Upper lobe of left lung (tissue), 6 donors: ENCODE measurements at regions not wholly inside any gene's neighbourhood (a gene's known extent, or its start where the extent isn't known, plus 50 kb on each side); places are given as distances from the start of the nearest gene placed in this dataset.

Source experiments
- ATAC-seq, 2 donors: fragments of 200-7000 bp; cut with Tn5 transposase; one replicate each; pipeline ENCODE4 v1.9.1; 2022; ENCODE audit warnings: mild to moderate bottlenecking in 2 of 2, moderate library complexity in 2 of 2; ENCODE audit not compliant: low FRiP score in 2 of 2
- DNase-seq, 2 donors: peaks; one replicate each; pipeline ENCODE4 v3.0.0-alpha.2; 2019 to 2020
- H3K27ac ChIP-seq, 4 donors: fragments of 200-600 bp; sonication (generic); one replicate each; pipeline ENCODE4 v1.5.1; 2016 to 2019
- H3K27me3 ChIP-seq, 4 donors: fragments of 200-600 bp; sonication (generic); one replicate each; pipeline ENCODE4 v1.5.1; 2017 to 2019
- H3K36me3 ChIP-seq, 4 donors: fragments of 200-600 bp; sonication (generic); one replicate each; pipeline ENCODE4 v1.5.1; 2016 to 2019
- H3K4me1 ChIP-seq, 4 donors: fragments of 200-600 bp; sonication (generic); one replicate each; pipeline ENCODE4 v1.5.1; 2018 to 2019
- H3K4me3 ChIP-seq, 4 donors: fragments of 200-600 bp; sonication (generic); one replicate each; pipeline ENCODE4 v1.5.1; 2017 to 2019; ENCODE audit warnings: mild to moderate bottlenecking in 2 of 4, moderate library complexity in 1 of 4
- H3K9me3 ChIP-seq, 4 donors: fragments of 200-600 bp; sonication (generic); one replicate each; pipeline ENCODE4 v1.5.1; 2018 to 2019
- CTCF ChIP-seq, 6 experiments: fragments of 450-650 bp in 4 of 6; fragments of 200-600 bp in 2 of 6; sonication (generic) in 2 of 6; IDR thresholded peaks; one replicate each; pipeline ENCODE4 v1.5.1; 2016 to 2019; ENCODE audit warnings: antibody characterized with exemption in 6 of 6
- EP300 ChIP-seq, 4 donors: sonication (generic); formaldehyde crosslinking; IDR thresholded peaks; one replicate each; pipeline ENCODE4 v1.5.1; 2017; ENCODE audit warnings: antibody characterized with exemption in 4 of 4, control low read depth in 2 of 4
- POLR2A ChIP-seq, 4 donors: fragments of 450-650 bp; IDR thresholded peaks; one replicate each; pipeline ENCODE4 v1.5.1; 2016 to 2017; ENCODE audit warnings: antibody characterized with exemption in 4 of 4, mild to moderate bottlenecking in 2 of 4
- POLR2AphosphoS5 ChIP-seq, 2 donors: sonication (generic); formaldehyde crosslinking; IDR thresholded peaks; one replicate each; pipeline ENCODE4 v1.5.1; 2017; ENCODE audit warnings: antibody characterized with exemption in 2 of 2
- WGBS, 2 donors: methylation state at CpG; one replicate each; pipeline ENCODE4 v1.1.5; 2017 to 2018; 5-methylcytosine and 5-hydroxymethylcytosine counted together
- donor health status: DM: no; HTN: no; CAD: no; lungs with moderate emphysema.
- donor health status: DM: no; HTN: yes; CAD: no; lungs with severe emphysema.

DNA sequence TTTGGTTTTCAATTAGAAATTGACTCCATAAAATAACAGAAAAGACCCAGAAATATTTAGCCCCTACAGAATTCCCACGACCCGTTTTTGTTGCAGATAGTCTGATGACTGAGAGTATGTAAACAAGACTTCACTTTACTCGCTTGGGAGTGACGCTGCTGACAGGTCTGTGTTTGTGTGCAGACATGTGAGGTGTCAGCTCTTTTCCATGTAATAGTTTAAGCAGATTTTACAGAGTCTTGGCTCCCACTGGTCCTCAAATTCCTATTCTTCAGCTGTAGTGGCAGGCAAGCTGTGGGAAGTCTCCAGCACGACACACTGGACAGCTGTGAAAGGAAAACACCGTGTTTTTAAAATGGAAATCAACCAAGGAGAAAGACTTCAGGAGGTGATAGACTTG, 455.7 kb downstream of the GABRG1 start:
- Histone ChIP-seq H3K4me1 (peaks cover 0 to 4% (median 0%) of the 10 kb centered on the region in 4 donors), H3K36me3 (no peaks in the 10 kb centered on the region), H3K27ac (no peak overlapping the region)

DNA sequence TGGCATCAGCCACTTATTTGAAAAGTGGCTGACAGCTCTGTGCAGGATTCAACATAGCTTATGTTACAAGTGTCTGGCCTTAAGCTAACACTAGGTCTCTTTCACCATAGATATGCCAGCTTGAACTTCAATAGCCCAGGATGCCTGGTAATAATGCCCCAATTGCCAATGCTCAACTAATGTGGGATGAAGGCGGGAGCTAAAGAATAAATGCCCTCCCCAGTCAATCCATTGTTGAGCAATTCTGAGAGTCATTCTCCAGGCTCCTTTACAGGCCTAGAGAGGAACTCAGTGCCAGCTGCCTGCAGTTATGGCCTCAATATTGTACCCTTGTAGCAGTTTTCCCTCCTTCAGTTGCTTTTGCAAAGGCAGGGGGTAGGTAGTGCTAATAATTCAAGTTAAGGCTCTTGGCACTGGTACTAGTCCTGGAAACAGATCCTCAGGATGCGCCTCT, 460.2 kb downstream of the GABRG1 start:
- Histone ChIP-seq H3K27ac (no peak overlapping the region), H3K4me3 (no peak overlapping the region), H3K4me1 (peaks cover 0 to 4% (median 0%) of the 10 kb centered on the region in 4 donors), H3K9me3 (no peaks in the 10 kb centered on the region), H3K36me3 (no peaks in the 10 kb centered on the region), H3K27me3 (no peaks in the 10 kb centered on the region)
- ATAC-seq, result no peak
- DNase-seq, result no peak
- TF ChIP-seq POLR2A (IDR thresholded peaks at IDR 0.05) (no peak), CTCF (IDR thresholded peaks at IDR 0.05) (no peak), EP300 (IDR thresholded peaks at IDR 0.05) (no peak), POLR2AphosphoS5 (IDR thresholded peaks at IDR 0.05) (no peak)
- WGBS, 2 donors, result 66 to 72% methylated on average over 2 of the region's 2 CpGs

More for the DNA sequence above, 455.7 kb downstream of the GABRG1 start:
- no peak for ATAC-seq
- no peak overlapping the region for H3K4me3 ChIP-seq
- no peaks in the 10 kb centered on the region for H3K9me3 ChIP-seq
- no peaks in the 10 kb centered on the region for H3K27me3 ChIP-seq
- WGBS, 2 donors, result 56 to 58% methylated on average over 6 of the region's 6 CpGs
- TF ChIP-seq EP300 (IDR thresholded peaks at IDR 0.05) (no peak), POLR2AphosphoS5 (IDR thresholded peaks at IDR 0.05) (no peak), CTCF (IDR thresholded peaks at IDR 0.05) (no peak), POLR2A (IDR thresholded peaks at IDR 0.05) (no peak)
- DNase-seq, result no peak

- TF ChIP-seq POLR2AphosphoS5 (IDR thresholded peaks at IDR 0.05) (no peak), CTCF (IDR thresholded peaks at IDR 0.05) (no peak), POLR2A (IDR thresholded peaks at IDR 0.05) (no peak), EP300 (IDR thresholded peaks at IDR 0.05) (no peak)
- Histone ChIP-seq H3K9me3 (no peaks in the 10 kb centered on the region), H3K27ac (no peak overlapping the region), H3K27me3 (no peaks in the 10 kb centered on the region), H3K36me3 (no peaks in the 10 kb centered on the region), H3K4me1 (peaks cover 0 to 4% (median 0%) of the 10 kb centered on the region in 4 donors), H3K4me3 (no peak overlapping the region)
- DNase-seq, result peak in 1 of 2 donors; percentile 29
- WGBS, 2 donors, result 26 to 34% methylated on average over 1 of the region's 1 CpG
- peak; percentile 29 to 68 for ATAC-seq
These were observed 460.9 kb downstream of the GABRG1 start for GRCh38 chr4:45663003-45663402.

DNA sequence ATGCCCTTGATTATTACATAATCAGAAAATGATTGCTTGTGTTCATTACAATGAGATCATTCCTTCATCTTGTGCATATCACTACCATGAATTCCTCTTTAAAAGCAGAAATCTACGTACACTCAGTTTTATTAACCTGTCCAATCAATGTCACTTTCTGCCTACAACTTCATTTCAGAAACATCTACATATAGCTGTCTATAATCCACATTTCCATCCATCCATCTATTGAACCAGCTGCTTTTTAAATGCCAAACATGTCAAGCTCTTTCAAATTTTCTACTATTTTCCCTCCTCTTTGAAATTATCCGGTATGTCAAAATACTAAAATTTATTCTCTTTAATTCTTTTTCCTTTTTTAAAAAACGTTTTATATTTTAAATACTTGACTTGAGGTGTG, 462.0 kb downstream of the GABRG1 start:
- TF ChIP-seq POLR2A (IDR thresholded peaks at IDR 0.05) (no peak), POLR2AphosphoS5 (IDR thresholded peaks at IDR 0.05) (no peak), EP300 (IDR thresholded peaks at IDR 0.05) (no peak), CTCF (IDR thresholded peaks at IDR 0.05) (no peak)
- no peak for ATAC-seq
- no peaks in the 10 kb centered on the region for H3K9me3 ChIP-seq
- 68 to 75% methylated on average over 3 of the region's 3 CpGs for WGBS, 2 donors
- H3K27me3 ChIP-seq, result no peaks in the 10 kb centered on the region
- no peak overlapping the region for H3K27ac ChIP-seq
- peaks cover 0 to 4% (median 0%) of the 10 kb centered on the region in 4 donors for H3K4me1 ChIP-seq
- no peak overlapping the region for H3K4me3 ChIP-seq
- no peaks in the 10 kb centered on the region for H3K36me3 ChIP-seq
- no peak for DNase-seq

GRCh38 chr4:45650545-45650944, 473.3 kb downstream of the GABRG1 start:
- Histone ChIP-seq H3K4me1 (no peaks in the 10 kb centered on the region), H3K27me3 (no peaks in the 10 kb centered on the region), H3K27ac (no peak overlapping the region), H3K4me3 (no peak overlapping the region), H3K9me3 (no peaks in the 10 kb centered on the region), H3K36me3 (no peaks in the 10 kb centered on the region)
- no peak for DNase-seq
- TF ChIP-seq EP300 (IDR thresholded peaks at IDR 0.05) (no peak), CTCF (IDR thresholded peaks at IDR 0.05) (no peak), POLR2A (IDR thresholded peaks at IDR 0.05) (no peak), POLR2AphosphoS5 (IDR thresholded peaks at IDR 0.05) (no peak)
- no peak for ATAC-seq
- 75 to 88% methylated on average over 1 of the region's 1 CpG for WGBS, 2 donors
